ENCODE measurements at regions not wholly inside any gene's neighbourhood (a gene's known extent, or its start where the extent isn't known, plus 50 kb on each side); places are given as distances from the start of the nearest gene placed in this dataset.

DNA sequence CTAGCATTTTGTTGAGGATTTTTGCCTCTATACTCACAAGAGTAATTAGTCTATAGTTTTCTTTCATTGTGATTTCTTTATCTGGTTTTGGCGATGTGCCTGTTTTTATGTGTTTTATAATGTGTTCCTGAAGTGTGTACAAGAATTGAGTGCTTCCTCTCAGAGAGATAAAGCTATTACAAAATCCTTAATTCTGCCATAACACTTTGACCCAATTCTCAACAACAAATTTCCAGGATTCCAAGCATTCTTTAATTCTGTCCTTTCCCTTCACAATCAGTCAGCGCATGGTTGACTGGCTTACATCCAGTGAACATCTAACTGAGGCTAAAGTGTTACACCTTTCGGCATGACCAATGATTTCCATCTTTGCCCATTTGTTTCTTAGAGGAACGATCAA lies 282.9 kb upstream of the MVB12B start:
- no peak overlapping the region for H3K4me3 ChIP-seq (ENCODE audit: low read length)
- peak; percentile 32 for DNase-seq (ENCODE audit: low read depth)
- no peak for TF ChIP-seq CTCF (conservative IDR thresholded peaks at IDR 0.05; ENCODE audit: low read depth, low read length)

- no peak for DNase-seq (ENCODE audit: low read depth)
- no peak for TF ChIP-seq CTCF (conservative IDR thresholded peaks at IDR 0.05; ENCODE audit: low read depth, low read length)
- H3K4me3 ChIP-seq (ENCODE audit: low read length): no peak overlapping the region
These were observed 277.5 kb upstream of the MVB12B start for GRCh38 chr9:126049088-126049487.

DNA sequence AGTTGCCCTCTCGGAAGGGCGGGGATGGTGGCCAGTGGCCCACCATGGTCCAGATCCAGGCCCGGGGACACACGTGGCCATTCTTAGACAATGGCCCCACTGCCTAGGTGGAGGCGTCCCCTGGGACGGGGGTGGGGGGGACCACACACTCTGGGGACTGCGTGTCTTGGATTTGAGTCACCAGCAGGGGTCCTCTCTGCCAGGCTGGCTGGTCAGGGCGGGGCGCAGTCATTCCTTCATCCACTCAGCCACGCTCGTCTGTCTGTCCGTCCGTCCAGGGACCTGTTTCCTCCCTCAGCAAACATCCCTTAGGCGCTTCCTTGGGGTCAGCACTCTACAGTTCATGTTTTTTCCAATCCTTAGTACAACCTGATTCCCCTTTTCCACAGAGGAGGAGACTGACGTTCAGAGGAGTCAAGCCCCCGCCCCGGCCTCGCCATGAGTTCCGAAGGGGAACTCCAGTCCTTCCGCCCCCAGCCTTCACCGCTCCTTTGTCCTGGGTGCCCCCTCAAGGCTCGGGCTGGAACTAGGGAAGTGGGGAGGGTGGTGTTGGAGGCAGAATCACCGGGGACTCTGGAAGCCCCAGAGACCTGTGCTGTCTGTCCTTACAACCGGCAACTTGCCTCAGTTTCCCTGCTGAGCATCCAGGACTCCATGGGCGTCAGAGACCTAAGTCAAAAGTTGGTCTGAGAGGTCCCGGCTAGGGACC lies 276.6 kb upstream of the MVB12B start:
- no peak for TF ChIP-seq CTCF (conservative IDR thresholded peaks at IDR 0.05; ENCODE audit: low read depth, low read length)
- H3K4me3 ChIP-seq (ENCODE audit: low read length): no peak overlapping the region
- no peak for DNase-seq (ENCODE audit: low read depth)

DNA sequence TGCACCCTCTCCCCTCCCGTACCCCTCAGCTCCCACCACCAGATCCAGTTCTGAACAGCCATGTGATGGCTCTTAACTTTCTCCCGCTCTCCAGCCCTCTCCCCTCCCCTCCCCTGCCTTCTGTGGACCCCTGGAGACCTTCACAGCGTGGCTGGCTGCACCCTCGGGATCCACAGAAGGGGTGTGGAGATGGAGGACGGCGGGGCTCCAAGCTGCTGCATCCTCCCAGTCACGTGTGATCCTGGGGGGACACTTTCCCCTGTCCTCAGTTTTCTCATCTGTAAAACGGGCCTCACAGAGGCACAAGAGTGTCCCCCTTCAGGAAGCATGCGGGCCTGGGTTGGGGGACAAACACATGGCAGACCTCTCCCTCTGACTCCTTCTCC lies 276.0 kb upstream of the MVB12B start:
- no peak for DNase-seq (ENCODE audit: low read depth)
- H3K4me3 ChIP-seq (ENCODE audit: low read length): no peak overlapping the region
- no peak for TF ChIP-seq CTCF (conservative IDR thresholded peaks at IDR 0.05; ENCODE audit: low read depth, low read length)

- no peak overlapping the region for H3K4me3 ChIP-seq (ENCODE audit: low read length)
- no peak for TF ChIP-seq CTCF (conservative IDR thresholded peaks at IDR 0.05; ENCODE audit: low read depth, low read length)
- DNase-seq (ENCODE audit: low read depth): no peak
These were observed 275.0 kb upstream of the MVB12B start for GRCh38 chr9:126051446-126052130.

- no peak overlapping the region for H3K4me3 ChIP-seq (ENCODE audit: low read length)
- no peak for TF ChIP-seq CTCF (conservative IDR thresholded peaks at IDR 0.05; ENCODE audit: low read depth, low read length)
- DNase-seq (ENCODE audit: low read depth): no peak
These were observed 273.8 kb upstream of the MVB12B start for GRCh38 chr9:126052791-126053190.

DNA sequence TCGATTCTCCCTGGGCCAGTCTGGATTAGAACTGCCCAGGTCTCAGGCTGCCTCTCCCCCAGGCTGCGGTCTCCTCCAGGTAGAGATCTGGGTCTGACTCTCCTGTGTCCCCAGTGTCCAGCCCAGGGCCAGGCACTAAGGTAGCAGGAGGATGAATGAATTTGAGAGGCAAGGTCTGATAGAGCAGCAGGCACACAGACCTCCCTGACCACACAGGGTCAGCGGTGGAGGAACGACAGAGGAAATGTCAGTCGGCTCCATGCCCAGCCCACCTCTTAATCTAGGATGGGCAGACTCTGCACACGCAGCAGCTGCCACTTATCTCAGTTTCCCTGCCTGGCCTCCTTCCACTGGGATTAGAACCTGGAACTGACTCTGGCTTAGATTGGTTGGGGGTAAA lies 272.7 kb upstream of the MVB12B start:
- no peak for TF ChIP-seq CTCF (conservative IDR thresholded peaks at IDR 0.05; ENCODE audit: low read depth, low read length)
- H3K4me3 ChIP-seq (ENCODE audit: low read length): no peak overlapping the region
- DNase-seq (ENCODE audit: low read depth): no peak

All from retinal pigment epithelial cell (primary cell).